ENCODE measurements at regions not wholly inside any gene's neighbourhood (a gene's known extent, or its start where the extent isn't known, plus 50 kb on each side); places are given as distances from the start of the nearest gene placed in this dataset.
"Not testable (repeated sequence)": the region's sequence is repeated elsewhere in the genome, so short reads cannot be mapped to it uniquely, and the experiment has no call there.

- Histone ChIP-seq H3K4me1 (ENCODE audit: low read depth) (no peaks in the 10 kb centered on the region), H3K4me3 (no peak overlapping the region), H3K36me3 (ENCODE audit: low read depth) (no peaks in the 10 kb centered on the region), H3K9me3 (no peaks in the 10 kb centered on the region)
- TF ChIP-seq, protein P1, sequence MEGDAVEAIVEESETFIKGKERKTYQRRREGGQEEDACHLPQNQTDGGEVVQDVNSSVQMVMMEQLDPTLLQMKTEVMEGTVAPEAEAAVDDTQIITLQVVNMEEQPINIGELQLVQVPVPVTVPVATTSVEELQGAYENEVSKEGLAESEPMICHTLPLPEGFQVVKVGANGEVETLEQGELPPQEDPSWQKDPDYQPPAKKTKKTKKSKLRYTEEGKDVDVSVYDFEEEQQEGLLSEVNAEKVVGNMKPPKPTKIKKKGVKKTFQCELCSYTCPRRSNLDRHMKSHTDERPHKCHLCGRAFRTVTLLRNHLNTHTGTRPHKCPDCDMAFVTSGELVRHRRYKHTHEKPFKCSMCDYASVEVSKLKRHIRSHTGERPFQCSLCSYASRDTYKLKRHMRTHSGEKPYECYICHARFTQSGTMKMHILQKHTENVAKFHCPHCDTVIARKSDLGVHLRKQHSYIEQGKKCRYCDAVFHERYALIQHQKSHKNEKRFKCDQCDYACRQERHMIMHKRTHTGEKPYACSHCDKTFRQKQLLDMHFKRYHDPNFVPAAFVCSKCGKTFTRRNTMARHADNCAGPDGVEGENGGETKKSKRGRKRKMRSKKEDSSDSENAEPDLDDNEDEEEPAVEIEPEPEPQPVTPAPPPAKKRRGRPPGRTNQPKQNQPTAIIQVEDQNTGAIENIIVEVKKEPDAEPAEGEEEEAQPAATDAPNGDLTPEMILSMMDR (IDR thresholded peaks at IDR 0.05), result no peak
- DNase-seq, result no peak
- intact Hi-C loops (cut with DNase I, micrococcal nuclease), result no loop called here
- no peak for ATAC-seq
Measured at GRCh38 chr6:126963077-126963809, 155.2 kb upstream of the RSPO3 start.

GRCh38 chr6:126967296-126968005 is 151.0 kb upstream of the RSPO3 start:
- intact Hi-C loops (cut with DNase I, micrococcal nuclease), result no loop called here

GRCh38 chr6:126976253-126976797 is 142.1 kb upstream of the RSPO3 start:
- H3K4me3 ChIP-seq, result no peak overlapping the region
- no peaks in the 10 kb centered on the region for H3K4me1 ChIP-seq (ENCODE audit: low read depth)
- no peak for DNase-seq
- intact Hi-C loops (cut with DNase I, micrococcal nuclease), result no loop called here
- H3K36me3 ChIP-seq (ENCODE audit: low read depth), result no peaks in the 10 kb centered on the region
- no peaks in the 10 kb centered on the region for H3K9me3 ChIP-seq
- no peak for ATAC-seq
- TF ChIP-seq, protein P1 (IDR thresholded peaks at IDR 0.05), result no peak

More at GRCh38 chr6:126967296-126968005, 151.0 kb upstream of the RSPO3 start:
- H3K4me3 ChIP-seq, result no peak overlapping the region
- DNase-seq (no peak), ATAC-seq (no peak)
- TF ChIP-seq, protein P1 (IDR thresholded peaks at IDR 0.05), result no peak
- no peaks in the 10 kb centered on the region for H3K9me3 ChIP-seq
- no peaks in the 10 kb centered on the region for H3K4me1 ChIP-seq (ENCODE audit: low read depth)
- H3K36me3 ChIP-seq (ENCODE audit: low read depth), result no peaks in the 10 kb centered on the region

- H3K9me3 ChIP-seq, result no peaks in the 10 kb centered on the region
- DNase-seq, result no peak
- no peaks in the 10 kb centered on the region for H3K4me1 ChIP-seq (ENCODE audit: low read depth)
- TF ChIP-seq, protein P1 (IDR thresholded peaks at IDR 0.05), result no peak
- ATAC-seq, result no peak
- intact Hi-C loops (cut with DNase I, micrococcal nuclease), result no loop called here
- H3K4me3 ChIP-seq, result no peak overlapping the region
- H3K36me3 ChIP-seq (ENCODE audit: low read depth), result no peaks in the 10 kb centered on the region
Measured at GRCh38 chr6:126983779-126984178, 134.7 kb upstream of the RSPO3 start.

DNA sequence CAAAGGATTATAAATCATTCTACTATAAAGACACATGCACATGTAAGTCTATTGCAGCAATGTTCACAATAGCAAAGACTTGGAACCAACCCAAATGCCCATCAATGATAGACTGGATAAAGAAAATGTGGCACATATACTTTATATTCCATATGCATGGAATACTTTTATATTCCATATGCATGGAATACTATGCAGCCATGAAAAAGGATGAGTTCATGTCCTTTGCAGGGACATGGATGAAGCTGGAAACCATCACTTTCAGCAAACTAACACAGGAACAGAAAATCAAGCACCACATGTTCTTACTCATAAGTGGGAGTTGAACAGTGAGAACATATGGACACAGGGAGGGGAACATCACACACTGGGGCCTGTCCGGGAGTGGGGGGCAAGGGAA is 130.3 kb upstream of the RSPO3 start:
- H3K4me1 ChIP-seq (ENCODE audit: low read depth); H3K36me3 ChIP-seq (ENCODE audit: low read depth); ATAC-seq; H3K4me3 ChIP-seq; DNase-seq; H3K9me3 ChIP-seq; intact Hi-C loops (cut with DNase I, micrococcal nuclease): not testable (repeated sequence)

DNA sequence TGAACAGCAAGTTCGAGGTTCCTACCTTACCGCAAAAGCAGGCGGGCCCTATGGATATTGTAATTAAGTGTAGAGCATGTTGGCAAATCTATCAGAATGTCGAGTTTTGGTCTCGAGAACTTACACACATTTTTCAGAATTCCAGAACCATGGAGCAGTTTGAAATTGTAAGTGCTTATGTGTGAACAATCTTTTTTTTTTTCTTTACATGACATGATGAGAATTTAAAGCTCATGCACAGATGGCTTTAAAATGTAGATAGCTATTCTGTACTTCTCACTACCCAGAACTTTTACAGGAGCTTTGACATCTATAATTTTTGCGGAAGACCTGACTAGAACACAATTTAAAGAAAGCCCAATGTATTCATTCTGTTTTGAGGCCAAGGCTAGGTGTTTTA is 117.8 kb upstream of the RSPO3 start:
- no peak overlapping the region for H3K4me3 ChIP-seq
- H3K36me3 ChIP-seq (ENCODE audit: low read depth), result no peaks in the 10 kb centered on the region
- ATAC-seq (no peak), DNase-seq (no peak)
- intact Hi-C loops (cut with DNase I, micrococcal nuclease), result no loop called here
- TF ChIP-seq, protein P1 (IDR thresholded peaks at IDR 0.05), result no peak
- H3K4me1 ChIP-seq (ENCODE audit: low read depth), result no peaks in the 10 kb centered on the region
- no peaks in the 10 kb centered on the region for H3K9me3 ChIP-seq
